ENCODE measurements at regions not wholly inside any gene's neighbourhood (a gene's known extent, or its start where the extent isn't known, plus 50 kb on each side); places are given as distances from the start of the nearest gene placed in this dataset.

DNA sequence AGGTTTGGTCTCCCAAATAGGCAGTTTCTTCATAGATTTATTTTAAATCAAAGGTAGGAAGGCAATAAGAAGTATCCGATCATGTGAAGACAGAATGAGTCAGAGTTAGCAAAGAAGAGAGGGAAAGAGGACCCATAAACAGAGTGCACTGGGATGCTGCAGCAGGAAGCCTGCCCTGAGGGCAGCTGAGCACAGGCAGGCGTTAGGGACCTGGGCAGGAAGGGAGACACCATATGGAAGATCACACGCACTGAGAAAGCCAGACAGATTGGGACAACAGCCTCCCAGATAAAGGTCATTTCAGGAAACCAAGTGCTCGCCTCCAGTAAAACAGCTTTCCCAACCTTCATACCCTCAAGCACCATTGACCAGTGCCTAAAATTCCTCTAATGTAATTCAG, 598.0 kb downstream of the EFNB2 start:
- TF ChIP-seq, protein P1, sequence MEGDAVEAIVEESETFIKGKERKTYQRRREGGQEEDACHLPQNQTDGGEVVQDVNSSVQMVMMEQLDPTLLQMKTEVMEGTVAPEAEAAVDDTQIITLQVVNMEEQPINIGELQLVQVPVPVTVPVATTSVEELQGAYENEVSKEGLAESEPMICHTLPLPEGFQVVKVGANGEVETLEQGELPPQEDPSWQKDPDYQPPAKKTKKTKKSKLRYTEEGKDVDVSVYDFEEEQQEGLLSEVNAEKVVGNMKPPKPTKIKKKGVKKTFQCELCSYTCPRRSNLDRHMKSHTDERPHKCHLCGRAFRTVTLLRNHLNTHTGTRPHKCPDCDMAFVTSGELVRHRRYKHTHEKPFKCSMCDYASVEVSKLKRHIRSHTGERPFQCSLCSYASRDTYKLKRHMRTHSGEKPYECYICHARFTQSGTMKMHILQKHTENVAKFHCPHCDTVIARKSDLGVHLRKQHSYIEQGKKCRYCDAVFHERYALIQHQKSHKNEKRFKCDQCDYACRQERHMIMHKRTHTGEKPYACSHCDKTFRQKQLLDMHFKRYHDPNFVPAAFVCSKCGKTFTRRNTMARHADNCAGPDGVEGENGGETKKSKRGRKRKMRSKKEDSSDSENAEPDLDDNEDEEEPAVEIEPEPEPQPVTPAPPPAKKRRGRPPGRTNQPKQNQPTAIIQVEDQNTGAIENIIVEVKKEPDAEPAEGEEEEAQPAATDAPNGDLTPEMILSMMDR (conservative IDR thresholded peaks at IDR 0.05; ENCODE audit: low read length), result no peak
- TF ChIP-seq EZH2phosphoT487 (IDR thresholded peaks at IDR 0.05; ENCODE audit: borderline replicate concordance, low read depth, low read length), result no peak

All from OCI-LY7 (cell line).